GM19397 (cell line): ENCODE measurements at regions not wholly inside any gene's neighbourhood (a gene's known extent, or its start where the extent isn't known, plus 50 kb on each side); places are given as distances from the start of the nearest gene placed in this dataset.
"Not testable (repeated sequence)": the region's sequence is repeated elsewhere in the genome, so short reads cannot be mapped to it uniquely, and the experiment has no call there.

Experiments
- ATAC-seq: cut with Tn5 transposase; IDR thresholded peaks from one replicate; pipeline ENCODE4 v1.9.1; 2021; ENCODE audit warnings: mild to moderate bottlenecking, moderate library complexity; ENCODE audit not compliant: unreplicated experiment

GRCh38 chr4:17436047-17436749 is 75.7 kb downstream of the QDPR start:
- not testable (repeated sequence) for ATAC-seq

GRCh38 chr4:17433827-17434226 is 78.1 kb downstream of the QDPR start:
- no peak for ATAC-seq

DNA sequence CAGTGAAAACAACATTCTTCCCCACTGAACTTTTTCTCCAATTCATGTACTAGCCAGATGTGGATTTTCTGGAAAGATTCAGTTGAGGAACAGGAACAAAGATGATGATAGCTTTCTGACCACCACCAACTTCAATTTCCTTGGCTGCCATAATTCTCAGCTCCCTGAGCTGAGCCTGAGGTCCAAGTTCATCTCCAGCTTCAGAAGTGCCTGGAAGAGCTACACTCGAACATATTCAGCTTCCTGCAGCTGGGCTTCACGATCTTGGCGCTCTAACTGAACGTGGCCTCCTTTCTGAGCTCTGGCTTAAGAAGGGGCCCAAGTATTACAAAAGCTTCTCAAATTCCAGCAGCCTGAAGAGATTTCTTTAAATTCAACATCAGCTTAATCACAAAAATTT is 83.9 kb downstream of the QDPR start:
- ATAC-seq, result no peak

- no peak for ATAC-seq
Measured at GRCh38 chr4:17426222-17426621, 85.7 kb downstream of the QDPR start.

DNA sequence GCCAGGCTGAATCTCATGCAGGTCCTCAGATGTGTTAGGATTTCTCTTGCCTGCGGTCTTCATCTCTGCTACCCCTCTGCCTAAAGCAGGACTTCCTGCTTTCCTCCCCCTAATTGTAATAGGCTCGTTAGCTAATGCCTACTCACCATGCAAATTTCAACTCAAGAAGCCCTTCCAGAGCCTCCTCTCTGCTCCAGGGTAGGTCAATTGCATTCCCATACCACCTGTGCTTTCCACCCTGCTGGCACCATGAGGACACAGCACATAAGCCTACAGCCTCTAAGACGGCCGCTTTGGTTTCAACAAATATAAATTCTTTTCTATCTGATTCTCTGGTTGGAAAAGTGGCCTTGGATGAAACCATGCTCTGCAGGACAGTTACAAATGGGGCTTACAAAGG is 93.9 kb downstream of the QDPR start:
- no peak for ATAC-seq

- no peak for ATAC-seq
Measured at GRCh38 chr4:17414392-17414791, 97.5 kb downstream of the QDPR start.

GRCh38 chr4:17400686-17401085 is 111.2 kb downstream of the QDPR start:
- no peak for ATAC-seq

DNA sequence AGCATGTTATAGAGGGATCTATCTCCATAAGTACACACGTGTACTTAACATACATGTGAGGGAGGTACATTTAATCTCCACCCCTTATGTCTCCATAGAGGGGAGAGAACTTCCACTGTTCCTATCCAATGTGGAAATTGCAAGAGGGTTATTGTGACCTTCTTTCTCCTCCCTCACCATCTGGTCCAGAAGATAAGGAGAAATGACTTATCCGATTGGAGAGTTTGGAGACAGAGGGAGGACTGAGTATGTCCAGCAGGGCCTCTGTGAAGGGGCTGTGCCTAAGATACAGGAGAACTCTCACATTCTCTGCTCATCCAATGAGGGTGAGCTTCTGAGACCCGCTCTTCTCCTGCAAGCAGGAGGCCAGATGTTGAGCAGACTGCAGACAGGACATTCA is 113.1 kb downstream of the QDPR start:
- no peak for ATAC-seq

DNA sequence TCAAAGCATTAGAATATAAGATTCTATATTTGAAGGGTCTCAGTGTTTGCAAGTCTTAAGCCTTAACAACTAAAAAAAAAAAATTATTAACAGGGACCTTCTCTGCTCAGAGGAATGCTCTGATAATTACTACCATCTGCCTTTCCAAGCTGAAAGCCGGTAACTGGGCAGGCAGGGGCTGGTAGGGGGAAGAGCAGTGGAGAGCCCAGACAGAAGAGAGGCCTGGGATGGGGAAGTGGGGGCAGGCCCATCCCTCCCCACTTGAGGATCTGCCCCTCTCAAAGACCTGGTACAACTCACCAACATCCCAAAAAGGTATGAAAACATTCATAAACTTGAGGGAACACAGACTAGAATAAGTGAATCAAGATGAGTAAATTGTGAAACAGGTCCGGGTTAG is 113.9 kb downstream of the QDPR start:
- no peak for ATAC-seq

DNA sequence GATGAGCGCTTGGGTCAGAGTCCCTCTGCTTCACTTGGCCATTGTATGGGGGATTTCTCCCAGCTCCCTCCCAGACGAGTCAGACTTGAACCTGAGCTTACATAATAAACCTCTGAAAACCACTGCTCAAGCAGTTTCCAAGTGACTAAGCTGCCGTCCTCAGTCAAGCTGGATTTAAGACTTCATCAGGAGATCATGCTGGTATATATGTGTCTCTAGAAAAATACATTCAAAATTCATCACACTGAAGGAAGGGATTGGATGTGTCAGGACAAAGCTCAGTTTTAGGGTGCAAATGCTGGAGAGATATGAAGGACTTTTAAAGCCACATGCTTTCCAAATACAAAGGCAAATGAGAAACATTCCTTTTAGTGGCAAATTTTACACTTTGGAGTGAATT is 114.3 kb downstream of the QDPR start:
- no peak for ATAC-seq

- ATAC-seq, result peak; percentile 60
Measured at GRCh38 chr4:17385403-17385802, 126.5 kb downstream of the QDPR start.

DNA sequence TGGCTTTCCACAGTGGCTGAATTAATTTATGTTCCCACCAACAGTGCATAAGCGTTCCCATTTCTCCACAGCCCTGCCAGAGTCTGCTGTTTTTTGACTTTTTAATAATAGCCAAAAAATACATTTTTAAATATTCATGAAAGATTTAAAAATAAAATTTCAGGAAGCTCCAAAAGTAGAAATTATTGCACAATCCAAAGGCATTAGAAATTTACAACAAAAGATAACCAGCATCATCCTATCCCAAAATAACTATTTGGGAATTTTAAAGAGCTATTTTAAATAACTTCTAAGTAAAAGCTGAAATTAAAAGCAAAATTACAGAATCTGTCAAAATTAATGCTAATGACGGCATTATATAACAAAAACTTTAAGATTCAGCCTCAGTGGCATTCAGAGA is 131.5 kb downstream of the QDPR start:
- no peak for ATAC-seq

DNA sequence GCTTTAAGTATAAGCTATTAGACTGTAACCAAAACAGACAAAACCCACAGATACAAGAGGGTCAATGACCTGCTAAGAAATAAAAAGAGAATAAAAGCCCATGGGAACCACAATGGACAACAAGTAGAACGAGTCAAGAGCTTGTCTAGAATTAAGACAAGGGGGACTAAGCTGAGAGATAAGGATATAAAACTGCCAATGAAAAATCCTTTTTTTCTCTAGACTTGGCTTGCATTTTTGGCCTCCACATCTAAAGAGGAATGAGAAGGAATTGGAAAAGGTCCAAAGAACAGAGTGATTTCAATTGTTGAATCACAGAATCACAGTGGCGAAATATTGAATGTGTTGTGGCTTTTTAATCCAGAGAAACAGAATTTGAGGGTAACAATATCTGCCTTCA is 135.7 kb downstream of the QDPR start:
- ATAC-seq, result no peak

DNA sequence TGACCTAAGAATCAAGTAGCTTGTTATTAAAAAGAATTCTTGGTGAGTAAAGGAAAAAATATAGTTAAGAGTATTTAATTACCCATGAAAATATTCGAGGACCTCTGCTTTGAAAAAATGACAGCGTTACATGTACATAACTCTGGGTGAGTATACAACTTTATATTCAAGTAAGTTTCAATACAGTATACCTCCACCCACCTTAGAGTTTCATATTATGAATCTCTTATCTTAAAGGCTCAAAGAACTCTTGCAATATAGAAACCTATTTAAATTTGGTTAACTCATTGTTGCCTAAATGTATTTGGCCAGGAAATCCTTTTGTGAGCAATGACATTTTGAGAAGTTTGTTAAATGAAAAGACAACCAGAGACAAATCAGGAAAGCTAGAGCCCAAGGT is 138.2 kb downstream of the QDPR start:
- ATAC-seq, result no peak

DNA sequence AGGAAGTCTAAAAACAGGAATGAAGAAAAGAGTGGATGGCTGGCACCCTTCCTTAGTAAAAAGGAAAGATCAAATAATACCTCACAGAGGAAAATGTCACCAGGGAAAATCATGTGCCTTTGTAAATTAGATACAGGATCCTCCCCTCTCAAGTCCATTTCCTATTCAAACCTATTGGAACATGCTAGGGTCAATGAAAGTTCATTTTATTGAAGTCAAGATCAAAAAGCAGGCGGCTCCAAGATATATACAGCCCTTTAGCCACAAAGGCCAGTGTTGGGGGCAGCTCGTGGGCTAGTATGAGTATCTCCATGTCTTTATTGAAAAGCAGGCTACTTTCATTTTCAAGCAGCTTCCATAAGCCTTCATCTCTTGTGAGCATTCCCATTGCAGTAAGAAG is 141.1 kb downstream of the QDPR start:
- ATAC-seq, result no peak

DNA sequence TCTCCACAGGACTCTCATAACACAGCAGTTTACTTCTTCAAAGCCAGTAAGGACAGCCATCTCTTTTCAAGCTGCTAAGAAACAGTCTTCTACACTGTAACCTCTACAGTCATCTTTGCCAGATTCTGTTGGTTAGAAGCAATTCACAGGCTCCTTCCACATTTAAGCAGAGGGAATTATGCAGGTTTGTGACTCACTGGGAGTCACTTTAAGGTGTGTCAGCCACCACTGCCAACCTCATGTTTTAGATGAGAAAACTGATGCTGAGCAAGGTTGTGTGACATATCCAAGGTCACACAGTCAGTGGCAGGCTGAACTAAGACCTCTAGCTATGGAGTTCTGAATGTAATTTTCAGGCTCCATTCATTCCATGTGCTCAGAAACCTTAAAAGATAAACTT is 143.5 kb downstream of the QDPR start:
- no peak for ATAC-seq

DNA sequence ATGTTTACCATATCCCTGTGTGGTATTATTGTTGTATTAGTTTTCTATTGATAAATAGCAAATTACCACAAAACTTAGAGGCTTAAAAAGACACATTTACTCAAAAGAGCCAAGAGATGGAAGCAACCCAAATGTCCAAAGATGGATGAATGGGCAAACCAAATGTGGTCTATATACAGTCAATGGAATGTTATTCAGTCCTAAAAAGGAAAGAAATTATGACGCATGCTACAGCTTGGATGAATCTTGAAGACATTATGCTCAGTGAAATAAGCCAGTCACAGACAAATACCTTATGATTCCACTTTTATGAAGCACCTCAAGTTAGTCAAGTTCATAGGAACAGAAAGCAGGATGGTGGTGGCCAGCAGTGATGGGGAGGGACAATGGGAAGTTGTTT is 144.7 kb downstream of the QDPR start:
- no peak for ATAC-seq

DNA sequence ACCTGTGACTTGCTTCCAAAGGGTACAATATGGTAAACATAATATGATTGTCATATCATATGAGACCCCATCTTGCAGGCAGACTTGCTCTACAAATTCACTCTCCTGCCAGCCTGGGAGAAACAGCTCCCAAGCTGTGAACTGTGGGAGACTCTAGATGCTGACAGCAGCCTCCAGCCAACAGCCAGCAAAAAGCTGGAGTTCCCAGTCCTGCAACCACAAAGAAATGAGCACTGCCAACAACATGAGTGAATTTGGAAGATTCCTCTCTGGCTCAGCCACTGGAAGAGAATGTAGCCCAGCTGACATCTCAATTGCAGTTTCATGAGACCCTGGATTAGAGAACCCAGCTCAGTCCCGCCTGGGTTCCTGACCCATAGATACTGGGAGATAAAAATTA is 145.4 kb downstream of the QDPR start:
- ATAC-seq, result no peak

- no peak for ATAC-seq
Measured at GRCh38 chr4:17362430-17362829, 149.5 kb downstream of the QDPR start.

GRCh38 chr4:17358241-17358640 is 153.6 kb downstream of the QDPR start:
- ATAC-seq, result no peak

DNA sequence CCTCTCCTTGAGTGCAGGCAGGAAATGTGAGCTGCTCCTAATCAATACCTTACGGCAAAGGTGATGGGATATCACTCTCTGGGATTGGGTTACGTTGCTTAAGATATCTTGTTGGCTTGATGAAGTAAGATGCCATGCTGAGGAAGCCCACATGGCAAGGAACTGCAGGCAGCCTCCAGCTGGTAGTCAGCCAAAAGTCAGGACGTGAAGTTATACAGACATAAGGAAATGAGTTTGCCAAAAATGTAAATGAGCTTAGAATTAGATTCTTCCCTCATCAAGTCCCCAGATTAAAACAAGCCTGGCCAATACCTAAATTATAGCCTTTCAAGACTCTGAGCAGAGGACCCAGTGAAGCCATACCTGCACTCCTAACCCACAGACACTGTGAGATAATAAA is 155.0 kb downstream of the QDPR start:
- no peak for ATAC-seq

- ATAC-seq, result no peak
Measured at GRCh38 chr4:17352357-17352756, 159.5 kb downstream of the QDPR start.

DNA sequence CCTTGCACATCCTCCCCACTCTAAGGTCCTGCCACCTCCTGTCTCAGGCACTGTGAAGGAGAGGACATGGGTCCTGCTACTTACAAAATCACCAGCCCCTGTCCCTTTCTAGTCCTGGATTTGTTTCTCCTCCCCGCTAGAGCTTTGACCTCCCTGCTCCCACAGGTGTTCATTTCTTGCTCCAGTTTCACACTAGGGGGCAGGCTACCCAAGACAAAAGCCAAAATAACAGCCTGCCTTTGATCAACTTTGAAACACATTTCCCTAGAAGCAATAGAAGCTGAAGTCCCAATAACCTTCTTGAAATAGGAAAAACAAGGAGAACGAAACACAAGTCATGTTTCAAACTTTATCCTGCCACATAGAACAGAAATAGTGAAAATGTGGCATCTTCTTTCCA is 164.4 kb downstream of the QDPR start:
- no peak for ATAC-seq
